Activated CD8-positive, alpha-beta memory T cell treated with anti-CD3 and anti-CD28 coated beads for 4 hours (primary cell): ENCODE measurements at regions not wholly inside any gene's neighbourhood (a gene's known extent, or its start where the extent isn't known, plus 50 kb on each side); places are given as distances from the start of the nearest gene placed in this dataset.
"Not testable (repeated sequence)": the region's sequence is repeated elsewhere in the genome, so short reads cannot be mapped to it uniquely, and the experiment has no call there.

Experiments used
- DNase-seq, 2 donors: peaks; one replicate each; pipeline ENCODE4 v3.0.0-alpha.2; 2020; ENCODE audit warnings: low read depth in 2 of 2

DNA sequence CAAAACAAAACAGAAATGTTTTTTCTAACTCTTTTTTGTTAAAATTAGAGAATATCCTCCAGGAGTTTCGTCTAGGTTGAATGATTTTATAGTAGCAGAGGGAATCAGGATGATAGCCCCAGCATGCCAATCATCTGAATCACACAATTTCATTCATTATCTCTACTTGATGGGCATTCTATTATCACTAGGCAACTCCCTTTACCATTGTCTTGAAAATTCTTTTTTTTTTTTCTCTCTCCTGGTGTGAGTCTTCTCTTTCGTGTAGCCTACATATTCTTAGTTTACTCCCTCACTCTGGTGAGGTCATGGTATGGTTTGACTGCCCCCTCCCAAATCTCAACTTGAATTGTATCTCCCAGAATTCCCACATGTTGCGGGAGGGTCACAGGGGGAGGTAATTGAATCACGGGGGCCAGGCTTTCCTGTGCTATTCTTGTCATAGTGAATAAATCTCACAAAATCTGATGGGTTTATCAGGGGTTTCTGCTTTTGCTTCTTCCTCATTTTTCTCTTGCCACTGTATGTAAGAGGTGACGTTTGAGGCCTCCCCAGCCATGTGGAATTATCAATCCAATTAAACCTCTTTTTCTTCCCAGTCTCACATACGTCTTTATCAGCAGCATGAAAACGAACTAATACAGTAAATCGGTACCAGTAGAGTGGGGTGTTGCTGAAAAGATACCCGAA is 105.0 kb downstream of the OTUD1 start:
- DNase-seq, result no peak

GRCh38 chr10:23545866-23546265 is 107.0 kb downstream of the OTUD1 start:
- DNase-seq, result not testable (repeated sequence)

DNA sequence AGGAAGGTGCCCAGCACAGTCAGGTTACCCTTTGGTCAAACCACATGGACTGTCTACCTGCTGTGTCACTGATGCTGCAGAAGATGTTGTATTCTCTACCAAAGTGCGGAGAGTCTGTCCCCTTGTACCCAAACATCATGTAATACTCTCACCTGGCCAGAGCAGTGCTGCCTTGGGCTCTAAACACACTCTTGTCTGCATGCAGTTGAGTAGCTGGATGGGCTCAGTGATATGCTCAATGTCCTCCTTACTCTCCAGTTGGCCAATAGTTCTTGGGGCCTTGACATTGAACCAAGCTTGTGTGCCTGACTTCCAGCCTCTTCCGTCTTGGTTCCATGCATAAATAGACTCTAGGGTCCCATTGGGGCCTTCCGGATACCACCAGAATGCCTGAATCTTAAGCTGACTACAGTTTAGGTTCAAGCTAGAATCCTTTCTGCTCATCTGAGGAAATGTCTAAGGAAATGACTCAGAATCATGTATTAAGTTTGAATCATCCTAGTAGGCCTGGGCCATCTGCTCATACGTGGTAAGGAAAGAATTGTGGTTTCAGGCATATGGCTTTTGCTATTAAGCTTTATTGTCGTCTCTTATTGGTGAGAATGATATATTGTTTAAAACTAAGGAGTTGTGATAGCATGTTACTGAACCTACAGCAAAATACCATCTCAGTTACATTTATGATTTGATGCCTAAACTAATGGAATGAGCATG is 118.0 kb downstream of the OTUD1 start:
- no peak for DNase-seq

GRCh38 chr10:23557777-23558176 is 118.9 kb downstream of the OTUD1 start:
- no peak for DNase-seq

DNA sequence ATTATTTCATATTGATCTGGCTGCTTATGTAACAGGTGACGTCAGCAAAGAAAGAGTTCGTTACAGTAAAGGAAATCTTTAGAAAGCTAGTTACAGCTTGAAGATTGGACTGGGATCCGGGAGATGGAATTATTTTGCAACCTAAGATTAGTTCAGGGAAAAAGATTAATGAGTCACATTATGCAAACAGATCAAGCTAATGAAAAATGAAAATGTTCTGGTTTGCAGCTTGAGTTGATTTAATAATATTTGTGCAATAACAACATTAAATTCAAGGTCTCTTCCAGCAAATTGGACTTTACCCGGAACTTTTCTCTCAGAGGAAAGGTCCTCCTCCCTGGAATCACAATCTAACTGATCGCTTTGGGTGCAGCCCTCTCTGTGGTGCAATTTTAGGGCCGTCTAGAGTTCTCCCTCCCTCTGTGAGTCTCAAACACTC is 119.5 kb downstream of the OTUD1 start:
- no peak for DNase-seq

DNA sequence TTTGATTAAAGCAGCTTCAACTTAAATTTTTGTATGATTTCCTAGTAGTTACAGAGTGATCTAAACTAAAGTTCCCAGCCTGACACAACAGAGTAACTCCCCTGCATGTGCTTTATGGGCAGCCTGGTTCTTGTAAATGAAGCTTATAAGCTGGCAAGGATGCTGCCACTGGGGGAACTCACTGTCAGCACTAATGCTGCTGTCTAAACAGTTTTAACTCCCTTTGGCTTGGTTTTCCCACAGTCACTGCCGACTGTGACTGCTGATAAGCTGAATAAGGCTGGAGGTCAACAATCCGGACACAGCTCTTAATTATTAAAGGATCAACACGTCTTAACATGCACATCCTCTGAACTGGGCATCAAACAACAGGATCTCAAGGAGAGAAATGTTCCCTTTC is 130.1 kb downstream of the OTUD1 start:
- DNase-seq, result no peak

- DNase-seq, result no peak
Measured at GRCh38 chr10:23571884-23572283, 133.0 kb downstream of the OTUD1 start.

- DNase-seq, result no peak
Measured at GRCh38 chr10:23581906-23582450, 143.1 kb downstream of the OTUD1 start.

- DNase-seq, result no peak
Measured at GRCh38 chr10:23584396-23584795, 145.5 kb downstream of the OTUD1 start.

DNA sequence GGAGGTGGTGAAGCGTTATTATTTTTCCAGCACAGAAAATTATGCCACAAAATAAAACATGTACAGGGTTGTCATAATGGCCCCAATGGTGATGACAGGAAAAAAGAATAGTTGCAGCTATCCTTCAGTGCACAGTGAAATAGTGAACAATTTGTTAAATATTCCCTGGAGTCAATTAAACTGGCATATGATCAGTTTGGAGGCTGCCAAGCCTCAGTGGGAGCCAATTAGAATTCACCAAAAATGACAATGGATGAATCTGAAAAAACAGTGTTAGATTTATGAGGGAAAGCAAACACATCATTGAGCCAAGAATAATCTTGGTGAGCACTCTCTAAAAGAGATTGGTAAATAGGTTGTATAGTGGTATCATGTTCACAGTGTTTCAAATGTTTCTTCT is 146.3 kb downstream of the OTUD1 start:
- DNase-seq, result no peak

DNA sequence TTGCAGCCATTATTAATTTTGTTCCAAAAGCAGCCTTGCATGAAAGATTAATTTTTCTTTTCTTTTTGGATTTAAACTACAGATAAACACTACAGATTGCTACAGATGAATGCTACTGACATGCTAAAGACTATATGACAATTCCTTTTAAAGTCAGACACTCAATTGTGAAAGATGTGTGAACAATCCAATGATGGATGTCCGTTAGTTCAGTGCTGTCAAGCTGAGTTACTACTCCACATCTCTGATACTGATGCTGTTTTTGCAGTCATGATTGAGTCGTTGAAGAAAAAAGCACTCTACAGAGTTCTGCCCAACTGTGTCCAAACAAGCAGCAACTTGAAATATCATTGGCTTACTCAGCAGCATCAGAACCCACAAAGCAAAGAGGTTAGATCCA is 146.8 kb downstream of the OTUD1 start:
- no peak for DNase-seq

GRCh38 chr10:23595278-23595677 is 156.4 kb downstream of the OTUD1 start:
- DNase-seq, result not testable (repeated sequence)

- no peak for DNase-seq
Measured at GRCh38 chr10:23604613-23605012, 165.7 kb downstream of the OTUD1 start.

DNA sequence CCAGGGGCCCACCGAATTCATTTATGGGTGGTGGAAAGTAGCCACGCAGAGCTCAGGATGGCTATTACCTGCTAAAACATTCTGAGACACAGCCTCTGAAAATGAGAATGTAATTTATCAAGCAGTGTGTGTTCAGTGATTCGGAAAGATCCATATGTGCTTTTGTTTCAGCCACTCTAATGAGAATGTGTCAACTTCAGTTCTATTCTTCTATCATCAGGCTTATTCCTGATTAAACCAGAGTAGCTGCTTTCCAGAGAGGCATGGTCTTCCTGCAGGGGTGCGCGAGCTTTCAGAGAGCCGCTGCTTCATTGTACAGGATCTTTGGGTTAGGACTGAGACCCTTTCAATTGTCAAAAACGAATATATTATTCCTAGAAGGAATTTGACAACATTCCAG is 167.6 kb downstream of the OTUD1 start:
- no peak for DNase-seq

- DNase-seq, result no peak
Measured at GRCh38 chr10:23608926-23609325, 170.1 kb downstream of the OTUD1 start.

DNA sequence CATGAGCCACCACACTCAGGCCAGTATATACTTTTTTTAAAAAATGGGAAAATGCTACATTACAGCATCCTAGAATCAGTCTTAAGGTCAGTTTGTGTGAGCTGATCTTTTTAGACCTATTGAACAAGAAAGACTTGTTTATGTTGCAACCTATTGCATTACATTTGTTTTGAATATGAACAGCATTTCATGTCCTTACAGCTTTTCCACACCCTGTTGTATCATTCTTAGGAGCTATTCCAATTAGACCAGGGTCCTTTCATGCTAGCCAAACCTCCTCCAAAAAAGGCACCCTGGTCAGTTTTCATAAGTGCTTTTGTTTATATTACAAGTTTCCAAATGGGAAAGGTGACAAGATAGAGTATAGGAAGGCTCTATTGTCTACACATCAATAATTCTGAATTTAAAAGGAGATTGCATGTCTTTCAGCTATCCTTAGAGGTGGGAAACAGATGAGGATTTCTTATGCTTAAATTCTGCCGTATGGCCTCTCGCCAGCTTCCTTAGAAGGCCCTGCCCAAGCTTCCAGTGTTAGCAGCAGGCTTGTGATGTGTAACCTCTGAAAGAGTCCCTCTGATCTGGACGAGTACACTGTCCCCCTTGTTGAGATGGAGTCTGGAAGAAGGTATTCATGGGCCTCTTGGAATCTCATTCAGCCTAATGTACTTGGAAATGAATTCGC is 171.9 kb downstream of the OTUD1 start:
- no peak for DNase-seq

GRCh38 chr10:23611308-23612029 is 172.6 kb downstream of the OTUD1 start:
- no peak for DNase-seq

- no peak for DNase-seq
Measured at GRCh38 chr10:23613900-23614299, 175.0 kb downstream of the OTUD1 start.

GRCh38 chr10:23614483-23614882 is 175.6 kb downstream of the OTUD1 start:
- DNase-seq, result no peak

- DNase-seq, result no peak
Measured at GRCh38 chr10:23630376-23630775, 191.5 kb downstream of the OTUD1 start.

DNA sequence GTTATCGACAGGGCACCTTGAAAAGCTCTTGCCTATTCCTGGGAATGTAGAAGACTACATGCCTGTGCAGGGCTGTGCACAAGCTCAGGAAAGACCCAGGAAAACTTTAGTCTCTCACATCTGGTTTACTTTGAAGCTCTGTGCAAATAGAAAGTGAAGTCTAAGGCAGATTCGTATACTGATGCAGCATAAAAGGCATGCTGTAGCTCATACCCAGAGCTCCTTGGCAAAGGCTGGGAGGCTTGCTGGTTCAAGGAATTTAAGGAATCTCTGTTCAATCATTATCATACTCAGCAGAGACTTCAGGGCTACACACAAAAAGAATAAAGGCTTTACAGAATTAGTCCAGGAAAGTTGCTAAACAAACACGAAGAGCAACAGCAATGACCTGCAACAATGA is 192.0 kb downstream of the OTUD1 start:
- no peak for DNase-seq
